WI38 (cell line): ENCODE measurements at regions not wholly inside any gene's neighbourhood (a gene's known extent, or its start where the extent isn't known, plus 50 kb on each side); places are given as distances from the start of the nearest gene placed in this dataset.

Experiments used
- H3K4me3 ChIP-seq: 2 replicates; pipeline ENCODE4 v1.5.1; 2011; ENCODE audit warnings: low read depth, mild to moderate bottlenecking, control low read depth, low read length
- TF ChIP-seq, protein P1 (sequence below): IDR thresholded peaks from 2 replicates; pipeline ENCODE4 v1.5.1; 2012; ENCODE audit warnings: low read depth, mild to moderate bottlenecking, control low read depth, low read length

DNA sequence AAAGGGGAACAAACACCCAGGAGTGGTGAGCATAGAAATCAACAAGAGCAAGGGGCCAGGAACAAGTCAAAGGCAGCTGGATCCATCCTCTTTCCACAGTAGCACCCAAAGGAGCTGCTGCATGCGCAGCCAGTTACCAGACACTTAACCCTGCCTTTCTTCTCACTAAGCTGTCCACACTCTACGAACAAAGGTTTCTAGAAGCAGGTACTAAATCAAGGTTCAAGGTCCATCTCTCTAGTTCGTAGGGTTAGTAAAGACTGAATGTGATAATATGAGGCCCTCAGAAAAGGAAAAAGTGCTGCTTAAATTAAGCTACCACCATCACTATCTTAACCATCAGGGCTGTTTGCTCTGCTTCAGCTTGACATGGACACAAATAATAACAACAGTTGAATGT lies 121.2 kb upstream of the NIPBL start:
- no peak overlapping the region for H3K4me3 ChIP-seq

DNA sequence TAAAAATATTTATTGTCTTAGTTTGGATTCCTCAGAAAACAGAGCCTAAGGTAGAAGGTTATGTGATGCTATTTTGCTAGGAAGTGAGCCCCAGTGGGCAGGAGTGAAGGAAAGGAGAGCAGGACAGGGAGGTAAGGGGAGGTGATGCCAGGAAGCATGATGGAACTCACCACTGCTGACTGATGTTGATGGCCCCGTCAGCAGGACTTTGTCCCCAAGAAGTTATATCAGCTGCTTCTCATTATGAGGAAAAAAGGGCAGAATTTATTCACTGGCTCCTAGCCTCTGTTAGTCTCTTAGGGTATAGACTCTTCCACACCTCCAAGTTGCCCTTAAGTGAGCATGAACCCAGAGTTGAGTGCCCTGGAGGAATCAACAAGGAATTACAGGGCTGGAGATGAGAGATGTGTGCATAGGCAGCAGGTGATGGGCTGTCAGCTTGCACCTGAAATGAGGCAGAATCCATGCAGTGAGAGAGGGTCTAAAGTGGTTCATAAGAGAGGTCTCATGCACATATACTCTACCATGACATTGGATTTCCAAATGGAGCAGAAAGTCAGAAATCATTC lies 120.6 kb upstream of the NIPBL start:
- TF ChIP-seq, protein P1, sequence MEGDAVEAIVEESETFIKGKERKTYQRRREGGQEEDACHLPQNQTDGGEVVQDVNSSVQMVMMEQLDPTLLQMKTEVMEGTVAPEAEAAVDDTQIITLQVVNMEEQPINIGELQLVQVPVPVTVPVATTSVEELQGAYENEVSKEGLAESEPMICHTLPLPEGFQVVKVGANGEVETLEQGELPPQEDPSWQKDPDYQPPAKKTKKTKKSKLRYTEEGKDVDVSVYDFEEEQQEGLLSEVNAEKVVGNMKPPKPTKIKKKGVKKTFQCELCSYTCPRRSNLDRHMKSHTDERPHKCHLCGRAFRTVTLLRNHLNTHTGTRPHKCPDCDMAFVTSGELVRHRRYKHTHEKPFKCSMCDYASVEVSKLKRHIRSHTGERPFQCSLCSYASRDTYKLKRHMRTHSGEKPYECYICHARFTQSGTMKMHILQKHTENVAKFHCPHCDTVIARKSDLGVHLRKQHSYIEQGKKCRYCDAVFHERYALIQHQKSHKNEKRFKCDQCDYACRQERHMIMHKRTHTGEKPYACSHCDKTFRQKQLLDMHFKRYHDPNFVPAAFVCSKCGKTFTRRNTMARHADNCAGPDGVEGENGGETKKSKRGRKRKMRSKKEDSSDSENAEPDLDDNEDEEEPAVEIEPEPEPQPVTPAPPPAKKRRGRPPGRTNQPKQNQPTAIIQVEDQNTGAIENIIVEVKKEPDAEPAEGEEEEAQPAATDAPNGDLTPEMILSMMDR, result no peak
- H3K4me3 ChIP-seq, result no peak overlapping the region

More for the DNA sequence above, 121.2 kb upstream of the NIPBL start:
- TF ChIP-seq, protein P1, result no peak

DNA sequence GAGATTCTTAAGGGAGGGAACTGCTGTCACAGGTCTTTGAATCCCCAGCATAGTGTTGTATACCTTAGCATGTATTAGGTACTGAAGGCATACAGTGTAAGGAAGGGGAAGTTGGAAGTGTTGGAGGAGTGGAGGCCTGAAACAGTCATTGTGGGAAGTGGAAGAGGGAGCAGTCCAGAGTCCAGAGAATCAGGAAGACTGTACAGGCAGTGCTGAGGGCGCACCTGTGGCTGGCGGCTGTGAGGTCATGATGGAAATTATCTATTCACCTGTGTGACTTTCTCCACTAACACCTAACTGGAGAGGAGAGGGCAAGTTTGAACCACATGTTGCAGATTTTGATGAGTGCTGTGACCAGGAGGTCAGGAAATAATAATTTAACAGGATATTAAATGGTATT lies 119.7 kb upstream of the NIPBL start:
- H3K4me3 ChIP-seq, result no peak overlapping the region
- TF ChIP-seq, protein P1, result no peak

DNA sequence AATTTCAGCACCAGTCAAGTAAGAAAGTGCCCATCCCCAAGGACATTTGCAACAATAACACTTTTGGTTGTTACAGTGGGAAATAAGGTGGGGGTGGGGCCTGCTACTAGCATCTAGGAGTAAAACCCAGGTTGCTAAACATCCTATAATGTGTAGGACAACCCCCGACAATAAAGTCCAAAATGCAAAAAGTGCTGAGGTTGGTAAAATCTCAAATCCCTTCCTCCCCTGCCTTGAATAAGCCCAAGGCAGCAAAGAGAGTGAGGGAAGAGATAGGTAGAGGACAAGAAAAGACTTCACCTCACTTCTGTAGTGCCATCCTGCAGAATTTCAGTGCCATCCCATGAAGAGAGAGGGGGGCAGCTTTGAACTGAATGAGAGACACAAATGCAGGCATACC lies 117.5 kb upstream of the NIPBL start:
- TF ChIP-seq, protein P1, result no peak

DNA sequence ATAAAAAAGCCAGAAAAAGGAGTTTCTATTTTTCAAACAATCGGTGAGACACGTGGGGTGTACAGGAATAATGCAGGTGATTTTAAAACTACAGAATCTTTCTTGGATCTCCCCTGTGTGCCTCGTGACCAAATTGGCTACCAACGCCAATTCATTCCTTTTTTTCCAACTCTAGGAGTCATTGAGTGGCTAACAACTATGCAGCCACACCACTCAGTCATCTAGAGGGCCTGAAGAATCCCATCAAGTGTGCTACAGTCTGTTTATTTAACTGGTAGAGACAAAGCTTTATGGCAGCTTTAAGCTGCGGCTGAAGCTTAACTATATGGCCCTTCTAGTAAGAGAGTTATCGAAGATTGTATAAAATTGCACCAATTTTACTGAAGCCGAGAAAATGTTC lies 113.1 kb upstream of the NIPBL start:
- TF ChIP-seq, protein P1, result no peak
- H3K4me3 ChIP-seq, result no peak overlapping the region

More for the DNA sequence above, 117.5 kb upstream of the NIPBL start:
- H3K4me3 ChIP-seq, result no peak overlapping the region

DNA sequence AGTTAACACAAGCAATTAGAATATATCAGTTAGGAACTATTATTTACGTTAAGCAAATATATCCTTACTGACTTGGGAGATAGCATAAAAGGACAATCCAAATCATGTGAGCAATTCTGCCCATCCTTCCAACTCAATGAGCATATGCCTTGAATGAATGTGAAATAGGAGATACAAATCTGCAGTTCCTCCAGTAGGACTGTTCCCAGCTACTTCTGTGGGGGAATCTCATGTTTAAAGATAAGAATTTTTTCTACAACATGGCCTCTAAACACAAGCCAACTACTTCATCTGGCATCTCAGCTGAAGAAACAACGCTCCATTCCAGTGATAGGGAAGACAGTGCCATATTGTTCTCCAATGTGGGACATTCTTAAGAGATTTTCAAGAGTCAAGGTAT lies 110.7 kb upstream of the NIPBL start:
- TF ChIP-seq, protein P1, result no peak
- H3K4me3 ChIP-seq, result no peak overlapping the region

DNA sequence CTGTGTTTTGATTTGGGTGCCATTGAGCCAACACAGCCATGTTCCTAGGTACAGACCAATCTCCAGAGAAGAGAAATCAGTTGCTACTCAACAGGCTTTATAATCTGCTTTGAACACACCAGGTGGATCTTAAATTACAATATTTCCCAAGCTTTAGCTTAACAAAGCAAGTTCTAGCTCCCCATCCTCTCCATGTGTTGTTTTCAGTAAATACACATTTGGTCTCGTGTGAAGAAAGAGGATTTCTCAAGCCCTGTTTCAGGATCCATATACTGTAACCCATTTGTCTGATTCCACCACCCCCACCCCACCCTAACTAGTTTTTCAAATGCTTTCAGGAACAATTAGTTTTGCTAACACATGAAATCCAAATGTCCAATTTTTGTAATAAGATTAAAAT lies 109.6 kb upstream of the NIPBL start:
- H3K4me3 ChIP-seq, result no peak overlapping the region
- TF ChIP-seq, protein P1, result no peak
